Dermis microvascular lymphatic vessel endothelial cell (primary cell): ENCODE measurements at regions not wholly inside any gene's neighbourhood (a gene's known extent, or its start where the extent isn't known, plus 50 kb on each side); places are given as distances from the start of the nearest gene placed in this dataset.
"Not testable (repeated sequence)": the region's sequence is repeated elsewhere in the genome, so short reads cannot be mapped to it uniquely, and the experiment has no call there.

Experiments
- DNase-seq, 2 donors: peaks; one replicate each; pipeline versions ENCODE4 v3.0.0 to v3.0.0-alpha.2; 2010; ENCODE audit warnings: low read depth in 2 of 2

DNA sequence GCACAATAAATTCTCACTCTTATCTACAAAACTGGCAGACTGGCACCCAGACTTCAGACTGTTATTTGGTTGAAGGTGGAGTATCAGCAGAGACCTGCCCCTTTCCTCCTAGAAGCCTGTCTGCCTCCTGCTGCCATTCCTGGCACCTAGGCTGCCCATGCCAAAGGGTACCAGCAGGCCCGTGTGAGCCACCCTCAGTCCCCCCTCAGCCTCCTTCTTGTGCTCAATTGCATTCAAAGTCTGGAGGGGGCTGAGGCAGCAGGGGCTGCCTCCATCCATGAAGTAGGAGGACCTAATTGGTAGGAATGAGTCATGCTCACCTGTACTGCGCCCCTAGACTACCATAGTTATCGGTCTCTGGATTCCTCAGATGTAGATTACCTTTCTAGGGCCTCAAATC is 440.9 kb upstream of the GRM3 start:
- no peak for DNase-seq

DNA sequence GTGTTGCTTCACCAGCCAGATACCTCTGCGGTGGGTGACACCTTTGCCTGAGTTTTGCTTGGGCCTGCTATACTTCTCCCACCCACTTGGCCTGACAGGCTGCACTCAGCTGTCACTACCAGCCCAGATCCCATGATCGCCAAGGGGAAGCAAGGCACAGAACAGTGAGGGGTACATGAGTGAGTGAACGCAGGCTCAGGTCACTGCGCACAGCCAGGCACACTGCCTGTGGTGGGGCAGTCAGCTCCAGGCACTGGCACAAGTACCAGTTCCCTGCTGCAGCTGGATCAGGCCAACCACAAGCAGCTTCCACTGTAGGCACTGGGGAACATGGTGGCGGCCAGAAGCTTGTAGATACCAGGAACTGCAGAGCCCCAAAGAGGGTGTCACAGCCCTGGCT is 441.9 kb upstream of the GRM3 start:
- no peak for DNase-seq

DNA sequence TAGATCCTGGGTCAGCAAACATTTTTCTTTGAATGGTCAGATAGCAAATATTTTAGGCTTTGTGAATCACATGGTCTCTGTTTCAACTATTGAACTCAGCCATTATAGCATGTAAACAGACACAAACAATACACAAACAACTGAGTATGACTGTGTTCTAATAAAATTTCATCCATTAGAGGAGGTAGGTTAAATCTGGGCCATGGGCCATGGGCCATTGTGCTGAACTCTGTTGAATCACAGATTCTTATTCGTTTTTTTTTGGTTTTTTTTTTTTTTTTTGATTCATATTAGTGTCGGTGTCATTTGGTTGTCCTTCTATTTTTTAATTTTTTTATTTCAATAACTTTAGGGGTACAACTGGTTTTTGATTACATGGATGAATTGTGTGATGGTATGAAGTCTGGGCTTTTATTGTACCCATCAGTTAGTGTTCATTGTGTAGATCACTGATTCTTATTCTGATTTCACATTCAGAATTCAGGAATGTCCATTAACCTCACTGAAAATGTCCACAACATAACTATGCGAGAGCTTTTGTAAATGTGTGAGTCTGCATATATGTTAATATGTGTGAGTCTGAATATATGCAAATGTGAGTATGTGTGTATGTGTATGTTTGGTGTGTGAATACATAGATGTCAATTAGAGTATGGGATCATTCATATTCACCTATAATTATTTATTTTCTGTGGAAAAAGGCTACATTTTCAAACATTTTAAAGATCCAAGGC is 443.7 kb upstream of the GRM3 start:
- no peak for DNase-seq

DNA sequence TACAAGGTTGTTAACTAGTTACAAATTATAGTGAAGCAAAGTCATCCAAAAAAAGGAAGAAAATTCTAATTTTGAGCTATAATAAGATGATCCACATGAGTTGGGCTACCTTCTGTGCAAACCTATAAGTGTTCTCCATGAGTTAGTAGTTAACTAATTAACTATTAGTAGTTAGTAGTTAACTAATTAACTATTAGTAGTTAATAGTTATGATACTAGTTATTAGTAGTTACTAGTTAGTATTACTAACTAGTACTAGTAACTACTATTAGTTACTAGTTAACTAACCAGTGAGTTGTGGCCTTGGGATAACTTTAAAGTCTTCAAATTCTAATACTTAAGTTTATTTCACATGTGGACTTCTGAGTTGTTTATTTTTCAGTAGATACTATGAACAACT is 453.4 kb upstream of the GRM3 start:
- no peak for DNase-seq

DNA sequence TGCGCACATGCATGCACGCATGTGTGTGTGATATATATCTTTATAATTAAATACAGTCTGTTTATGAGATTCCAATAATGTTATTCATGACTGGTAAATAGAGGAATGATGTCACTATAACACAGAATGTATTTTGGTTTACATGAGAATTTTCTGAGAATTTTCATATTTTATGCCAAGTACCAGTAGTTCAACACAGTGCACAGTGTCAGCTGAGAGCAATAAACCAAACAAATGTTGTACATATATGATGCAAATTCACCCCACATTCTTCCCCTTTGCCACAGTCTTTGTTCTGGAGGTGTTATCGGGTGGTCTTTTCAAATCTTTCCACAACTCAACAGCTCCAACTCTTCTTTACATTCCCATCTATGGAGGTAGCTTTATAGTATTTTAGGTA is 462.2 kb upstream of the GRM3 start:
- no peak for DNase-seq

DNA sequence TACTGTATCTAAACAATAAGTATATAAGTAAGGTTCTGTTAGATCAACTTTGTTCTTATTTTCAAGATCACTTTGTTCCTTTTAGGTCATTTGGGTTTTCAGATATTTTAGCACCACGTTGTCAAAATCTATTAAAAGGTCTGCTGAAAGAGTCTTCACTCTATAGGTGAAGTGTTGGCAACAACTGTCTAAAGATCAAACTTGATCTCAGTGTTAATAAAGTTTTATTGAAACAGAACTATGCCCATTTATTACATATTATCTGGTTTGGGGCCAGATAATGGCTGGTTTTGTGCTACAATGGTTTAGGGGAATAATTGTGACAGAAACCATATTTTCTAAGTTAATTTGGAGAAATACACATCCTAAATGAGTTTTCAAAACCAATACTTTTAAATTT is 478.9 kb upstream of the GRM3 start:
- no peak for DNase-seq

DNA sequence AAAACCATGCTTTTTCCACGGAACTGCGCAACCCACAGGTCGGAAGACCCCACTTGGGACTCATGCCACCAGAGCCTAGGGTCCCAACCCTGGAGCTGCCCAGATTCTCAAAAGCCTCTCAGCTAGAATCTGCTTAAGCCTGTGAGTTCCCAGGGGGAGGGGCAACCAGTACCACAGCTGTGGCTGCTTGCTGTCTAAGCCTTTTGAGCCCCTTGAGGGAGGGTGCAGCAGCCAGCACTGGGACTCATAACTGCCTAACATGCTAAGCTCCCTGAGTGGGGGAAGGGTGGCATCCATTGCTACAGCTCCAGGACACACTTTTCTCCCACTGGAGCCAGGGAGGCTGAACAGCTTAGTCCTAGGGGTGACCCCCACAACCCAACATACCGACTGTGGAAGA is 485.6 kb upstream of the GRM3 start:
- DNase-seq, result no peak

DNA sequence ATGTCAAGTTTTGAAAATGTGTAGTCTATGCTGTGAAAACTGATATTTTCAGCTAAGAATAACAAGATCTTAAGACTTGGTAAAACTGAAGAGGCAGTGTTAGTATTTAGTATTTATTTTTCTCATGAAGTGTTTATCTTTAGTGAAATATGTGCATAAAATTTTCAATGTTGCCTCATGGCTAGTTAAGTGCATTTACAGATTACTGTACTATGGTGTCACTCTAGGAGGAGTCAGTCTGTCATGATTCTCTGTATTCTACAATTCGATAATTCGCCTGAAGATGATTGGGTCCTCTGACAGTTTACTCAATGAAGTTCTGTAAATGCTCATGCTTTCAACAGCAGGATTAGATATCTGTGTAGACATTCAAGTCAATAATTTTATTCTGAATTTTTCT is 488.1 kb upstream of the GRM3 start:
- DNase-seq, result no peak

DNA sequence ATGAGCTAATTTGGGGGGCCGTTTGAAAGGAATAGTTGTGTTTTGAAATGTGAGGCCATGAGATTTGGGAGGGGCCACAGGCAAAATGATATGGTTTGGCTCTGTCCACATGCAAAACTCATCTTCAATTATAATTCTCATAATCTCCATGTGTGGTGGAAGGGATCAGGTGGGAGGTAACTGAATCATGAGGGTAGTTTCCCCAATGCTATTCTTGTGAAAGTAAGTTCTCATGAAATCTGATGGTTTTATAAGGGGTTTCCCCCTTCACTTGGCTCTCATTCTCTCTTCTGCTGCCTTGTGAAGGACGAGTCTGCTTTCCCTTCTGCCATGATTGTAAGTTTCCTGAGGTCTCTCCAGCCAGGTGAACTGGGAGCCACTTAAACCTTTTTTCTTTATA is 490.8 kb upstream of the GRM3 start:
- no peak for DNase-seq

DNA sequence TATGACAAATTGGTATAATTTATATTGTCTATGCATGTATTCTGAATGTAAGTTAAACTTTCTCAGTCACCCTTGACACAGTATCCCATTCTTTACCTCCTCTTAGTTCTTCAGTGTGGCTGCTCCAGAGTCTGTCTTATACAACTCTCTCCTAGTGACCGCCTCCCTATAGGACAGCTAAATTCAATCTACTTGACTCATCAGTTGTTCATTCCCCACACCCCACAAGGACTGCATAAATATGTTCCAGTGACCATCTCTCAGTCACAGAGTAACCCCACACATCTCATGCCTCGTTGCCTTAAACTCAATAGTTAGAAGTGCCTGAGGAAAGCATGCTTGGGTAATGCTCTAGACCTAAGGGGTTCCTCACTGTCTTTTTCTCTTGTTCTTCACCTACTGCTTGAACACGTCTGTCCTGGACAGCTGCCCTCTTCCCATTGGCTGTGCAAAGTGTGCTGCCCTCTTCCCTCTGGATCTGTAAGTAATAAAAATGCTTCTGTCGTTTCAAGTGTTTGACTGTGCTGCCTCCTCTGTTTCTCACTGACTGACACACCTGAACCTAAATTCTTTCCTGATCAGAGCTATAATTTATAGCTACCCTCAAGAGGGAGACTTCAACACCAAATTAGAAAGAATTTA is 494.6 kb upstream of the GRM3 start:
- DNase-seq, result no peak

DNA sequence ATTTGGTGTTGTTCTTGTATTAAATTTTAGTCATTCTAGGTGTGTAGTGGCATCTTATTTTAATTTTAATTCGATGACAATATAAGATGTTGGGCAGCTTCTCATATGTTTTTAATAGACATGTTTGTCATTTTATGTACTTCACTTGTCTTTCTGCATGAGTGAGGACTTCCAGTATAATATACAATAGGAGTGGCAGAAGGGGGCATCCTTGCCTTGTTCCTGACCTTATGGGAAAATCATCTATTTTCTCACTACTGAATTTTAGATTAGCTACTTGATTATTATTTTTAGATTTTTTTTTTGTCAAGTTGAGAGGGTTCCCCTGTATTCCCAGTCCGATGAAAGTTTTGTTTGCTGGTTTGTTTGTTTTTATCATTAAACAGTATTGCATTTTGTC is 495.2 kb upstream of the GRM3 start:
- DNase-seq, result no peak

DNA sequence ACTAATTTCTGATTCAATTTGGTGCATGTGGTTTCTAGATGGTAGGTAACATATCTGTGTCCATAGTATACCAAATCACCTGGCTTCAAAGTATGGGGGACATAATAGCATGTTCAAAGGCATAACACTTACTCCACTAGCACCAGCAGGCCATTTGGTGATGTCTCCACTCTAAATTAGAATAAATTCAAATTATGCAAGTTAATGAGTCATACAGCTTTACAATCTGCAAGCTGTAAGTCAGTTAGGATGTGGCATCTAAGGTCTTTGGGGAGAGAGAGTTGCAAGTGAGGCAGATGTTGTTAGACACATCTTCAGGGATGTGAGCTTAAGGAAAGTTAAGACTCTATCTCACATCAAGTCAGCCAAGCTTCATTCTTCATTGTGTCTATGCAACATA is 506.4 kb upstream of the GRM3 start:
- DNase-seq, result no peak

DNA sequence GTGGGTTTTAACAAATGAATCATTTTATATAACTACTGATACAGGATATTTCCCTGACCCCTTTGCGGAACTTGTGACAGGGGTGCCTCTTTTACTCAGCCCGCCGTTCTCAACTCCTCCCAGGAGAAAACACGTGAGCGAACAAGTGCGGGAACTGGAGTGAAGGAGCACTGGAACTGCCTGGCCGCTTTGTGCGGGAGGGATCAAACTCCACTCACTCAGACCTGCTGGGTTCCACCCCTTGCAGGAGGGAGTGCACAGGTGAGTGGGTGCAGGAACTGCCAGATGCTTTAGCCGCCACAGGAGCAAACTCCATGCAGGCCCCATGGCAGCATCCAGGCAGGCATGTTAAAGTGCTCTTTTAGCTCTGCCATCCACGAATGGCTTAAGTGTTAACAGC is 513.4 kb upstream of the GRM3 start:
- DNase-seq, result no peak

DNA sequence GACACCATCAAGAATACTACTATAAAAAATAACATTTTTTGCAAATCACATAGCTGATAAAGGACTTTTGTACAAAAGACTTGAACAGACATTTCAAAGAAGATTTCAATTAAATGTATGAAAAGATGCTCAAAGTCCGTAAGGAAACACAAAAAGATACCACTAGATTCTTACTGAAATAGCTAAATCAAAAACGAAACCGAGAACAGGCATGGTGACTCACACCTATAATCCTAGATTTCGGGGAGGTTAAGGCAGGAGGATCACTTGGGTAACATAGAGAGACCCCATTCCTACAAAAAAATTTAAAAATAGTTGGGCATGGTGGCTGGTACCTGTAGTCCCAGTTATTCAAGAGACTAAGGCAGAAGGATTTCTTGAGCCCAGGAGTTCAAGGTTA is 520.2 kb upstream of the GRM3 start:
- DNase-seq, result no peak

DNA sequence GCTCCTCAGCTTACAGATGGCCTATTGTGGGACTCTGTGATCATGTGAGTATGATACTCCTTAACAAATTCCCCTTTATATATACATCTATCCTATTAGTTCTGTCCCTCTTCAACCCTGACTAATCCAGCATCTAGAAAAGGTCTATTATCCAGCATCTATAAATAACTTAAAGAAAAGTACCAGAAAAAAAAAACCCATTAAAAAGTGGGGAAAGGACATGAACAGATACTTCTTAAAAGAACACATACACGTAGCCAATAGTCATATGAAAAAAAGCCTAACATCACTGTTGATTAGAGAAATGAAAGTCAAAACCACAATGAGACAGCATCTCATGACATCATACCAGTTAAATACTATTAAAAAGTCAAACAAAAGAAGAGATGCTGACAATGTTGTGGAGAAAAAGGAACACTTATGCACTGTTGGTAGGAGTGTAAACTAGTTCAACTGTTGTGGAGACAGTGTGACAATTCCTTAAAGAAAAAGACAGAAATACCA is 549.5 kb upstream of the GRM3 start:
- DNase-seq, result no peak

DNA sequence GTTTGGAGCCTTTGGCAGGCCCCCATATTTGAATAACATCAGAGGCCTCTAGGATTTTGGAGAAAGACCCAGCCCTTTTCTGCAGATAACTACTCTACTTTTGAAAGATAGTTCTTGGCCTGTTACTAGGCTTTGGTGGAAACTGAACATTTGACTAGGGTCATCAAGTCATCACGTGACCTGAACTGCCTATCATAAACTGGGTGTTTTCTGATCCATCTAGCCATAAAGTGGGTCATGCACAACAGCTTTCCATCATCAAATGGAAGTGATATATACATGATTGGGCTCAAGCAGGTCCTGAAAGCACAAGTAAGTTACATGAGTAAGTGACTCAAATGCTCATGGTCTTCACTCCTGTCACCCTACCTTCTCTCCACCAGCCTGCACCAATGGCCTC is 552.3 kb upstream of the GRM3 start:
- no peak for DNase-seq

DNA sequence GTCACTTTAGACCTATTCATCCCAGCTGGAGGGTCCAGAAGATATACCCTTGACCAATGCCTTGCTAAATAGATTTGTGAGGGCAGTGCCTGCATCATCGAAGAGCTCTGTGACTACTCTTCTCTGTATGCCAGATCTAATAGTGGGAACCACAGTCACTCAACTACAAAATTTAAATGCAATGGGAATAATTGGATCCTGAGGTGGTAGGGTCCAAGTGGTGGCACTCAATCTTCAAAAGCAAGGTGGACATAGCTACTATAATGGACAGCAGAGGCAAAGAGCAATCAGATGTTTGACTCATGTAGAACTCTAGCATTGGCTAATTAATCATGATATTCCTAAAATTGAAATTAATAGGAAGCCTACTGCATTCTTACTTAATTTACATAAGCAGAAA is 554.3 kb upstream of the GRM3 start:
- DNase-seq, result no peak

DNA sequence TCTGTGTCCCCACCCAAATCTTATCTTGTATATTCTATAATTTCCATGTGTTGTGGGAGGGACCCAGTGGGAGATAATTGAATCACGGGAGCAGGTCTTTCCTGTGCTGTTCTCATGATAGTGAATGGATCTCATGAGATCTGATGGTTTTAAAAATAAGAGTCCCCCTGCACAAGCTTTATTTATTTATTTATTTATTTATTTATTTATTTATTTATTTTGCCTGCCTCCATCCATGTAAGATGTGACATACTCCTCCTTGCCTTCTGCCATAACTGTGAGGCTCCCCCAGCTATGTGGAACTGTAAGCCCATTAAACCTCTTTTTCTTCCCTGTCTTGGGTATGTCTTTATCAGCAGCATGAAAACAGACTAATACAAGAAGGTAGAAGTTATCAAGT is 579.1 kb upstream of the GRM3 start:
- not testable (repeated sequence) for DNase-seq

DNA sequence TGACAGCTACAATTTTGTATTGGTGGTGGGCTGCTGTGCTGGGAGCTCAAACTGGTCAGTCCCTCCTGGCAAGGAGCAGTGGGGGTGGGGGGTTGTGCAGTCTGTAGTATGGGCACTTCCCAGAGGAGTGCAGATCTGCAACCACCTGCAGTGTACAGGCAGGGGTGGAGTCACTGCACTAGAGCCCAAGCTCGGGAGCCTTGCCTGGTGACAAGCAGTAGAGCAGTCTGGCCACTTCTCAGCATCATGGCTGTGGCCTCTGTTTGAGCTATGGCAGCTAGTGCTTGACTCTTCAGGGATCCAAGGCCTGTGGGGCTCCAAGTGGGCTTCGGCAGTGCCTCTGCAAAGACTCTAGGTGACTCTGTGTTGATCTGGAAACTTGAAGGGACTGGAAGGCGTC is 585.1 kb upstream of the GRM3 start:
- DNase-seq, result no peak

DNA sequence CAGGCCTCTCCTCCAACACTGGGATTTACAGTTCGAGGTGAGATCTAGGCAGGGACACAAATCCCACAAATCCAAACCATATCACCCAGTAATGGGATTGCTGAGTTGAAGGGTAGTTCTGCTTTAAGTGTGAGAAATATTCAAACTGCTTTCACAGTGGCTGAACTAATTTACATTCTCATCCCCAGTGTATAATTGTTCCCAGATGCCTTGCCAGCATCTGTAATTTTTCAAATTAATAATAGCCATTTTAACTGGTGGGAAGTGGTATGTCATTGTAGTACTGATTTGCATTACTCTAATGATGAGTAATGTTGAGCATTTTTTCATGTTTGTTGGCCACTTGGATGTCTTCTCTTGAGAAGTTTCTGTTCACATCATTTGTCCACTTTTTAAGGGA is 592.8 kb upstream of the GRM3 start:
- no peak for DNase-seq

DNA sequence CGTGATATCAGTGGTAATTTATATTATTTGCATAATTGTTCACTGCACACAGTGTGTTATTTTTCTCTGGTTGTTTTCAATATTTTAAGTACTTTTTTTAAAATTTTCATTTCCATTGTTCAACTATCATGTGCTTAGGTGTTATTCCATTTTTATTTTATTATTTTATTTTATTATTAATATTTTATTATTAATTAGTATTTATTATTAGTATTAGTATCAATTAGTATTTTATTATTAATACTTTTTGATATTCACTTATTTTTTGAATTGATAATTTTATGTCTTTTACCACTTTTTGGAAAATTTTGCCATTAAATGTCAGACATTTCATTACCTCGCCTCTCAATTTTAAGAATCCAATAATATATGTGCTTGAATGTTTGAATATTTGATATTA is 593.8 kb upstream of the GRM3 start:
- DNase-seq, result no peak

DNA sequence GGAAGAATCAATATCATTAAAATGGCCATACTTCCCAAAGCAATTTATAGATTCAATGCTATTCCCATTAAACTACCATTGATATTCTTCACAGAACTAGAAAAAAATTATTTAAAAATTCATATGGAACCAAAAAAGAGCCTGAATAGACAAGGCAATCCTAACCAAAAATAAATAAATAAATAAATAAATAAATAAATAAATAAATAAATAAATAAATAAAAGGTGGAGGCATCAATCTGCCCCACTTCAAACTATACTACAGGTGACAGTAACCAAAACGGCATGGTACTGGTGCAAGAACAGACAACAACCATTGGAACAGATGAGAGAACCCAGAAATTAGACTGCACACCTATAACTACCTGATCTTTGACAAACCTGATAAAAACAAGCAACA is 598.5 kb upstream of the GRM3 start:
- DNase-seq, result not testable (repeated sequence)

DNA sequence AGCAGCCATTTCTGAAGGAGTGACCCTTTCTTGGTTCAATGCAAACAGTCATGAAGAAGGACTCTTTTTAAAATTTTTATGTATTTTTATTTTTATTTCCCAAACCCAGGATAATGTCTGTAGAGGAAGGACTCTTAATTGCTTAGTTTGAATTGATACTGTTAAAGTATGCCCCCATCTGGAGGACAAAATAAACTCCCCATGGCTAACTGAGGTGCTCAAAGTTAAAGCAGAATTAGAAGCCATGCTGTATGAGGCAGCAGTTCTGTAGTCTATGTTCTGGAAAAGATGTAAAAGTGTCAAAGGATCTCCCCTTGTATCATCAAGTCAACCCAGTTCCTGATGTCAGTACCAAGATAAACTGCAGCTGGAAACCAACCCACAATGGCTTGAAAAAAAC is 617.9 kb upstream of the GRM3 start:
- DNase-seq, result no peak

DNA sequence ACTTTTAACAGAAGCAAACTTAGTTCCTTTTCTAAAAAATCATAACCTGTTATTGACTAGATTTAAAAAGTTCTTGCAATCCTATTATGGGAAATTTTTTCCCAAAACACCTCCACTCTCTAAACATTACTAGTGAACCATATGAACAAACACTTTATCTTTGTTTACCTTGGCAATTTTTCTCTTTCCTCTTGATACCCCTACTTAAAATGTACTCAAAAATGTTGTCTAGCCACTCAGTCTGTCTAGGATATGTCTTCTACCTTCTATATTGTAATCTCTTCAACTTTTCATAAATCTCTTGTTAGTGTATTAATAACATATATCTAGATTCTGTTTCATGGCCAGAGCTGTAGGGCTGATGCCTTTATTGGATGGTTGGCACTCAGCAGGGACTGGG is 630.0 kb upstream of the GRM3 start:
- DNase-seq, result no peak
